COLO829 (cell line): ENCODE measurements at regions not wholly inside any gene's neighbourhood (a gene's known extent, or its start where the extent isn't known, plus 50 kb on each side); places are given as distances from the start of the nearest gene placed in this dataset.

Source experiments
- DNase-seq: peaks from one replicate; pipeline ENCODE4 v3.0.0; 2012; ENCODE audit warnings: low spot score

- no peak for DNase-seq
Measured at GRCh38 chr17:6213859-6214258, 143.7 kb downstream of the WSCD1 start.

GRCh38 chr17:6212766-6213165 is 142.6 kb downstream of the WSCD1 start:
- no peak for DNase-seq

- no peak for DNase-seq
Measured at GRCh38 chr17:6209829-6210228, 139.7 kb downstream of the WSCD1 start.

- DNase-seq, result no peak
Measured at GRCh38 chr17:6208608-6209180, 138.5 kb downstream of the WSCD1 start.

DNA sequence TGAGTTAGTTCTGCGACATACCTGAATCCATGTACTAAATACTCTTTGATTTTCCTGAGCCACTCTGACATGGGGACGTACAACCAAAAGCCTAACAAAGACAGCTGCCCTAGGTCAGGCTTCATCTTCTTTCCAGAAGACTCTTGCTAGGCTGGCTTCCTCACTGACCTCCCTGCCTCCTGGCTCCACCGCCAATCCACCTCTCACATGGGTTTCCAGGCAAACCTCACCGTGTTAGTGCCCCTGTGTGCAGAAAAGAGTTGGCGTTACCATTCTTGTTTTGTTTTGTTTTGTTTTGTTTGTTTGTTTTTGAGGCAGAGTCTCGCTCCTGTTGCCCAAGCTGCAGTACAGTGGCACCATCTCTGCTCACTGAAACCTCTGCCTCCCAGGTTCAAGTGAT is 135.3 kb downstream of the WSCD1 start:
- no peak for DNase-seq

DNA sequence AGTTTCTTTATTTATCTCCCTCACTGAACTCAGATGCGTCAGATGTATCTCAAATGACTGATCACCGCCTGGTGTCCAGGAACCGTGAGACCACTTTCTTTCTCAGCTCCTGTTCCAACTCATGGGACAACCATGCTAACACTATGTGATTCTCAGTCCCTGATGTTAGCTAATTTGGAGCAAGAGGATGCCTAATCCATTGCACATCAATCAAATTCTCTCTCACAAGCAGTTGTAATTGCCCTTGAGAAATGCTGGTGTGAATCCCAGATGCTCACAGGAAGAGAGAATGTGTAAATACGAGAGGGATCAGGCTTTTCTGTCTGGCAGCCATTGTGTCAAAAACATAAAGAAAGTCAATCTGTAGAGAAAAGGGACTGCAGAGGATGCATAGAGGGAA is 134.9 kb downstream of the WSCD1 start:
- DNase-seq, result no peak

GRCh38 chr17:6204203-6204722 is 134.1 kb downstream of the WSCD1 start:
- no peak for DNase-seq

DNA sequence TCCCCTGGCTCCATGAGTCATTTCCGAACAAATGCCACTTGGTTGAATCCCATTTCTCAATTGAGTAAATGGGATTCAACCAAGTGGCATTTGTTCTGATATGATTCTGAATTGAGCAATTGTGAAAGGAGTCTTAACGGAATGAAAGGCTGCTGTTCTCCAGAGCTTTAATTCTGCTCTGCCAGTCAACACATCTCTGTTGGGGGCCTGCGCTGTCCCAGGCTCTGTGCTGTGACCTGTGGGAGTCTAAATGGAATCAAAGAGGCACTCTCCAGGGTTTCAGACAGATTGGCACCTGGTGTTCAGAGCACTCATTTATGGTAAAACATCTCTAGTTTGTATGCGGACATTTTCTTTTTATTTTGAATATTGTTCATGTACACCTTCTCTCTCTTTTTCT is 126.2 kb downstream of the WSCD1 start:
- no peak for DNase-seq

DNA sequence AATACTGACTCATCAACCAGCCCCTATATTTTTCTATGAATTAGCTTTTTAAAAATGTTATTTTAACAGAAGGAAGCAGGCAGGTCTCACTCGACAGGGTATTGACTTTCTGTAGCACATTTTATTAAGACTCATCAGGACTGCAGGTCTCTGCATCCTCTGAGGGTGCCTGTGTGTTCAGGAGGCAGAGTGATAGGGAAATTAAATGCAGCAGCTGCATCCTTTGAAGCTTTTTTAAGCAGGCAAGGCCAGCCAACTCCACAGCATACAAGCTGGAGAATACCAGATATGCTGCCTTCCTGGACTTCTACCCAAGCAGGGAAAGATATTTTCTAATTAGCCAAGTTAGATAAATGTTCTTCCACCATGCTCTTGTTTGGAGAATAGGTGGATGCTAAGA is 124.9 kb downstream of the WSCD1 start:
- no peak for DNase-seq

GRCh38 chr17:6191405-6192324 is 121.5 kb downstream of the WSCD1 start:
- DNase-seq, result no peak

DNA sequence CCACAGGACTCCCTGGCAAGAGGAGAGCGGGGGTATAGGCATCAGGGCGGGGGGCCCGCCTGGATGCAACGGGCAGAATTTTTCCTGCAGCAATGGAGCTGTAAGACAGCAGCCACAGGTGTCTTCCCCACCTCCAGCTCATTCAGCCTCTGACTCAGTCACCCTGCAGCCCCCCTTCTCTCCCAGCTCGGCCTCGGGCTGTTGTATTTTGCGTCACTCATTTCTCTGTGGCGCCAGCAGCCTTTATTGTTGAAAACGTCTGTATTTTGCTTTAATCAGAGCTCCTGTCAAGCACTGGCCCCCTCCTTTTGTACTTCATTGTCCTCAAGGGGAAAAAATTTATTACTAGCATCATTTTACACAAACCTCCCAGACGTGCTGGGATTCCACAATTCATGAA is 117.7 kb downstream of the WSCD1 start:
- no peak for DNase-seq

- no peak for DNase-seq
Measured at GRCh38 chr17:6186998-6187397, 116.8 kb downstream of the WSCD1 start.

DNA sequence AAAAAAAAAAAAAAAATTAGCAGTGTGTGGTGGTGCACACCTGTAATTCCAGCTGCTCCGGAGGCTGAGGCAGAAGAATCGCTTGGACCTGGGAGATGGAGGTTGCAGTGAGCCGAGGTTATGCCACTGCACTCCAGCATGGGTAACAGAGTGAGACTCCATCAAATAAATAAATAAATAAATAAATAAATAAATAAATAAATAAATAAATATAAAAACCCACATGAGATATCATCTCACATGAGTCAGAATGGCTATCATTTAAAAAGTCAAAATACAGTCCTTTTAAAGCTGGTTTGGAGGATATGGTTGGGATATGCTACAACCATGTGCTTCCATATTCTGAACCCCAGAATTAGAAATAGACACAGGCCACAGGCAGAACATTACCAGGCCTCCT is 114.3 kb downstream of the WSCD1 start:
- DNase-seq, result no peak

- no peak for DNase-seq
Measured at GRCh38 chr17:6179017-6179416, 108.8 kb downstream of the WSCD1 start.

GRCh38 chr17:6177941-6178694 is 107.9 kb downstream of the WSCD1 start:
- DNase-seq, result no peak
